ENCODE measurements at regions not wholly inside any gene's neighbourhood (a gene's known extent, or its start where the extent isn't known, plus 50 kb on each side); places are given as distances from the start of the nearest gene placed in this dataset.

DNA sequence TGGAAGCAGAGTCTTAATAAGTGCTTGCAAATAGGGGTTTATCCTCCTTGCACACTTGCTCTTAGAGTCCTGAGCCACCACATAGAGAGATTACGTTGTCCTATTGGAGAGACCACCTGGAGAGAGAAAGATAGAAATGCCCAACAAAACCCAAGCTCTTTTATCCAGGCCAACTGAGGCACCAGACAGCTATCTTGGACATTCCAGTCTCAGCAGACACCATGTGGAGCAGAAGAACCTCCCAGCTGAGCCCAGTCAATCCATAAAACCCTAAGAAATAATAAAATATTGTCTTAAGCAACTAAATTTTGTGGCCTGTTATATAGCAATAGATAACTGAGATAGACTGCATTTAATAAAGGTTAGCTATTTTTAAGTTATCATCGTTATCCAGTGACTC lies 105.7 kb upstream of the PFN2 start:
- TF ChIP-seq EZH2 (IDR thresholded peaks at IDR 0.05; ENCODE audit: insufficient read depth, poor library complexity, severe bottlenecking) (no peak), EZH2phosphoT487 (IDR thresholded peaks at IDR 0.05; ENCODE audit: insufficient read depth, low read depth) (no peak)
